Adrenal gland (tissue), 5 donors: ENCODE measurements at regions not wholly inside any gene's neighbourhood (a gene's known extent, or its start where the extent isn't known, plus 50 kb on each side); places are given as distances from the start of the nearest gene placed in this dataset.

Experiments used
- POLR2A ChIP-seq, 2 donors: fragments of 450-650 bp; IDR thresholded peaks; one replicate each; pipeline ENCODE4 v1.6.1; 2017; ENCODE audit warnings: antibody characterized with exemption in 2 of 2, mild to moderate bottlenecking in 2 of 2, moderate library complexity in 1 of 2
- TF ChIP-seq, protein P1 (sequence below), 6 experiments: fragments of 450-650 bp in 4 of 6; fragments of 200-600 bp in 2 of 6; sonication (generic) in 1 of 6; IDR thresholded peaks; 1 replicate in 5 of 6; 2 replicates in 1 of 6; pipeline versions ENCODE4 v1.5.1 to v1.8.0; 2016 to 2021; ENCODE audit warnings: antibody characterized with exemption in 6 of 6, mild to moderate bottlenecking in 2 of 6, moderate library complexity in 1 of 6
- donor health status: DM: no; HTN: no; CAD: no.

- TF ChIP-seq, protein P1, sequence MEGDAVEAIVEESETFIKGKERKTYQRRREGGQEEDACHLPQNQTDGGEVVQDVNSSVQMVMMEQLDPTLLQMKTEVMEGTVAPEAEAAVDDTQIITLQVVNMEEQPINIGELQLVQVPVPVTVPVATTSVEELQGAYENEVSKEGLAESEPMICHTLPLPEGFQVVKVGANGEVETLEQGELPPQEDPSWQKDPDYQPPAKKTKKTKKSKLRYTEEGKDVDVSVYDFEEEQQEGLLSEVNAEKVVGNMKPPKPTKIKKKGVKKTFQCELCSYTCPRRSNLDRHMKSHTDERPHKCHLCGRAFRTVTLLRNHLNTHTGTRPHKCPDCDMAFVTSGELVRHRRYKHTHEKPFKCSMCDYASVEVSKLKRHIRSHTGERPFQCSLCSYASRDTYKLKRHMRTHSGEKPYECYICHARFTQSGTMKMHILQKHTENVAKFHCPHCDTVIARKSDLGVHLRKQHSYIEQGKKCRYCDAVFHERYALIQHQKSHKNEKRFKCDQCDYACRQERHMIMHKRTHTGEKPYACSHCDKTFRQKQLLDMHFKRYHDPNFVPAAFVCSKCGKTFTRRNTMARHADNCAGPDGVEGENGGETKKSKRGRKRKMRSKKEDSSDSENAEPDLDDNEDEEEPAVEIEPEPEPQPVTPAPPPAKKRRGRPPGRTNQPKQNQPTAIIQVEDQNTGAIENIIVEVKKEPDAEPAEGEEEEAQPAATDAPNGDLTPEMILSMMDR (IDR thresholded peaks at IDR 0.05) = no peak
- TF ChIP-seq POLR2A (IDR thresholded peaks at IDR 0.05) = no peak
Measured at GRCh38 chr3:21109056-21109455, 642.0 kb downstream of the ZNF385D start.
